Fibroblast of pulmonary artery (primary cell): ENCODE measurements at regions not wholly inside any gene's neighbourhood (a gene's known extent, or its start where the extent isn't known, plus 50 kb on each side); places are given as distances from the start of the nearest gene placed in this dataset.

Experiments
- DNase-seq: peaks from one replicate; pipeline ENCODE4 v3.0.0-alpha.2; 2010; ENCODE audit warnings: low read depth
- H3K4me3 ChIP-seq: replicated peaks from 2 replicates; pipeline ENCODE4 v1.5.1; 2011; ENCODE audit warnings: low read depth, mild to moderate bottlenecking, control low read depth, low read length, moderate library complexity
- CTCF ChIP-seq: IDR thresholded peaks from 2 replicates; pipeline ENCODE4 v1.5.1; 2011; ENCODE audit warnings: mild to moderate bottlenecking, control low read depth, low read length, inconsistent platforms; ENCODE audit errors: missing control alignments

GRCh38 chr2:105626212-105626965 lies 118.3 kb upstream of the NCK2 start:
- TF ChIP-seq CTCF = no peak
- no peak overlapping the region for H3K4me3 ChIP-seq
- no peak for DNase-seq

- no peak for TF ChIP-seq CTCF
- H3K4me3 ChIP-seq = no peak overlapping the region
- DNase-seq = no peak
Measured at GRCh38 chr2:105625632-105626031, 119.1 kb upstream of the NCK2 start.

GRCh38 chr2:105621038-105621437 lies 123.7 kb upstream of the NCK2 start:
- no peak for DNase-seq
- H3K4me3 ChIP-seq = no peak overlapping the region
- TF ChIP-seq CTCF = no peak

- no peak for TF ChIP-seq CTCF
- H3K4me3 ChIP-seq = no peak overlapping the region
- no peak for DNase-seq
Measured at GRCh38 chr2:105618351-105618659, 126.4 kb upstream of the NCK2 start.

GRCh38 chr2:105617631-105618350 lies 126.9 kb upstream of the NCK2 start:
- no peak for DNase-seq
- TF ChIP-seq CTCF = no peak
- H3K4me3 ChIP-seq = no peak overlapping the region

GRCh38 chr2:105615305-105615704 lies 129.4 kb upstream of the NCK2 start:
- TF ChIP-seq CTCF = no peak
- H3K4me3 ChIP-seq = no peak overlapping the region
- DNase-seq = no peak
